ENCODE measurements at regions not wholly inside any gene's neighbourhood (a gene's known extent, or its start where the extent isn't known, plus 50 kb on each side); places are given as distances from the start of the nearest gene placed in this dataset.

DNA sequence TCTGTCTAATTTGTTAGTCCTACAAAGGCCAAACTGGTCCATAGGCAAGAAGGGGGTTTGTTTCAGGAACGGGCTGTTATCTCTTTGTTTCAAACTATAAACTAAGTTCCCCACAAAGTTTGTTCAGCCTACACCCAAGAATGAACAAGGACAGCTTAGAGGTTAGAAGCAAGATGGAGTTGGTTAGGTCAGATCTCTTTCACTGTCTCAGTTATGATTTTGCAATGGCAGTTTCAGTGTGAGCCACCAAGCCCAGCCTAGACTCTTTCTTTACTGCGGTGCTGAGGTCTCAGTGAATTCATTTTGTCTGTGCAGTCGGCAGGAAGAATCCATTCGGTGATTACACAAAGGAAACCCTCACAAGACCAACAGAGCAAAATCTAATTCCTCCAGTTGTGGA, 56.6 kb upstream of the ABCC4 start:
- TF ChIP-seq POLR2A (IDR thresholded peaks at IDR 0.05; ENCODE audit: low read length) (no peak), GATA1 (IDR thresholded peaks at IDR 0.05; ENCODE audit: low read depth, low read length) (no peak)
